ENCODE measurements at regions not wholly inside any gene's neighbourhood (a gene's known extent, or its start where the extent isn't known, plus 50 kb on each side); places are given as distances from the start of the nearest gene placed in this dataset.

- intact Hi-C loops (cut with micrococcal nuclease): no loop called here
- no peaks in the 10 kb centered on the region for H3K36me3 Mint-ChIP-seq (ENCODE audit: low read depth)
- no peak overlapping the region for H3K4me3 Mint-ChIP-seq
- H3K4me1 Mint-ChIP-seq (ENCODE audit: low read depth): no peaks in the 10 kb centered on the region
- no peaks in the 10 kb centered on the region for H3K9me3 Mint-ChIP-seq
- no peak overlapping the region for H3K27ac Mint-ChIP-seq
- no peaks in the 10 kb centered on the region for H3K27me3 Mint-ChIP-seq
Observed at GRCh38 chr5:24381861-24382489, 262.8 kb downstream of the CDH10 start.

- intact Hi-C loops (cut with micrococcal nuclease): no loop called here
- Mint-ChIP-seq H3K9me3 (peaks cover 24% of the 10 kb centered on the region), H3K36me3 (ENCODE audit: low read depth) (no peaks in the 10 kb centered on the region), H3K27me3 (no peaks in the 10 kb centered on the region), H3K27ac (no peak overlapping the region), H3K4me1 (ENCODE audit: low read depth) (no peaks in the 10 kb centered on the region), H3K4me3 (no peak overlapping the region)
Observed at GRCh38 chr5:24385070-24385469, 259.7 kb downstream of the CDH10 start.

- Mint-ChIP-seq H3K27me3 (no peaks in the 10 kb centered on the region), H3K9me3 (peaks cover 24% of the 10 kb centered on the region)
- intact Hi-C loops (cut with micrococcal nuclease): no loop called here
Observed at GRCh38 chr5:24385617-24386016, 259.2 kb downstream of the CDH10 start.

GRCh38 chr5:24388448-24388847 is 256.3 kb downstream of the CDH10 start:
- H3K4me3 Mint-ChIP-seq: no peak overlapping the region

More at GRCh38 chr5:24385617-24386016, 259.2 kb downstream of the CDH10 start:
- H3K36me3 Mint-ChIP-seq (ENCODE audit: low read depth): no peaks in the 10 kb centered on the region
- no peak overlapping the region for H3K27ac Mint-ChIP-seq
- H3K4me1 Mint-ChIP-seq (ENCODE audit: low read depth): no peaks in the 10 kb centered on the region
- H3K4me3 Mint-ChIP-seq: no peak overlapping the region

GRCh38 chr5:24389968-24390367 is 254.8 kb downstream of the CDH10 start:
- intact Hi-C loops (cut with micrococcal nuclease): no loop called here
- H3K27me3 Mint-ChIP-seq: no peaks in the 10 kb centered on the region
- H3K4me3 Mint-ChIP-seq: no peak overlapping the region
- no peaks in the 10 kb centered on the region for H3K36me3 Mint-ChIP-seq (ENCODE audit: low read depth)
- no peak overlapping the region for H3K27ac Mint-ChIP-seq
- peaks cover 31% of the 10 kb centered on the region for H3K9me3 Mint-ChIP-seq
- no peaks in the 10 kb centered on the region for H3K4me1 Mint-ChIP-seq (ENCODE audit: low read depth)

More at GRCh38 chr5:24388448-24388847, 256.3 kb downstream of the CDH10 start:
- no peaks in the 10 kb centered on the region for H3K36me3 Mint-ChIP-seq (ENCODE audit: low read depth)
- no peaks in the 10 kb centered on the region for H3K4me1 Mint-ChIP-seq (ENCODE audit: low read depth)
- intact Hi-C loops (cut with micrococcal nuclease): no loop called here
- no peak overlapping the region for H3K27ac Mint-ChIP-seq
- H3K9me3 Mint-ChIP-seq: peaks cover 31% of the 10 kb centered on the region
- H3K27me3 Mint-ChIP-seq: no peaks in the 10 kb centered on the region

- no peaks in the 10 kb centered on the region for H3K27me3 Mint-ChIP-seq
- no peaks in the 10 kb centered on the region for H3K4me1 Mint-ChIP-seq (ENCODE audit: low read depth)
- H3K9me3 Mint-ChIP-seq: peaks cover 37% of the 10 kb centered on the region
- no peaks in the 10 kb centered on the region for H3K36me3 Mint-ChIP-seq (ENCODE audit: low read depth)
- intact Hi-C loops (cut with micrococcal nuclease): no loop called here
- H3K27ac Mint-ChIP-seq: no peak overlapping the region
- no peak overlapping the region for H3K4me3 Mint-ChIP-seq
Observed at GRCh38 chr5:24391816-24392215, 253.0 kb downstream of the CDH10 start.

GRCh38 chr5:24397601-24398000 is 247.2 kb downstream of the CDH10 start:
- H3K27ac Mint-ChIP-seq: no peak overlapping the region
- no peak overlapping the region for H3K4me3 Mint-ChIP-seq
- no peaks in the 10 kb centered on the region for H3K27me3 Mint-ChIP-seq
- intact Hi-C loops (cut with micrococcal nuclease): no loop called here
- no peaks in the 10 kb centered on the region for H3K36me3 Mint-ChIP-seq (ENCODE audit: low read depth)
- no peaks in the 10 kb centered on the region for H3K4me1 Mint-ChIP-seq (ENCODE audit: low read depth)
- H3K9me3 Mint-ChIP-seq: peaks cover 52% of the 10 kb centered on the region

GRCh38 chr5:24401773-24402172 is 243.0 kb downstream of the CDH10 start:
- no peaks in the 10 kb centered on the region for H3K36me3 Mint-ChIP-seq (ENCODE audit: low read depth)
- H3K4me1 Mint-ChIP-seq (ENCODE audit: low read depth): no peaks in the 10 kb centered on the region
- no peak overlapping the region for H3K27ac Mint-ChIP-seq
- intact Hi-C loops (cut with micrococcal nuclease): no loop called here
- peaks cover 47% of the 10 kb centered on the region for H3K9me3 Mint-ChIP-seq
- H3K27me3 Mint-ChIP-seq: no peaks in the 10 kb centered on the region
- no peak overlapping the region for H3K4me3 Mint-ChIP-seq

- Mint-ChIP-seq H3K27ac (no peak overlapping the region), H3K4me3 (no peak overlapping the region), H3K4me1 (ENCODE audit: low read depth) (no peaks in the 10 kb centered on the region), H3K27me3 (no peaks in the 10 kb centered on the region), H3K9me3 (peaks cover 2% of the 10 kb centered on the region), H3K36me3 (ENCODE audit: low read depth) (no peaks in the 10 kb centered on the region)
- intact Hi-C loops (cut with micrococcal nuclease): no loop called here
Observed at GRCh38 chr5:24407466-24407865, 237.3 kb downstream of the CDH10 start.

- H3K9me3 Mint-ChIP-seq: peaks cover 8% of the 10 kb centered on the region
- intact Hi-C loops (cut with micrococcal nuclease): no loop called here
Observed at GRCh38 chr5:24428345-24428744, 216.4 kb downstream of the CDH10 start.

GRCh38 chr5:24433555-24433954 is 211.2 kb downstream of the CDH10 start:
- Mint-ChIP-seq H3K36me3 (ENCODE audit: low read depth) (no peaks in the 10 kb centered on the region), H3K4me3 (no peak overlapping the region), H3K9me3 (peaks cover 9% of the 10 kb centered on the region), H3K27me3 (no peaks in the 10 kb centered on the region), H3K27ac (no peak overlapping the region), H3K4me1 (ENCODE audit: low read depth) (no peaks in the 10 kb centered on the region)
- intact Hi-C loops (cut with micrococcal nuclease): no loop called here

More at GRCh38 chr5:24428345-24428744, 216.4 kb downstream of the CDH10 start:
- H3K27me3 Mint-ChIP-seq: no peaks in the 10 kb centered on the region
- H3K4me3 Mint-ChIP-seq: no peak overlapping the region
- H3K36me3 Mint-ChIP-seq (ENCODE audit: low read depth): no peaks in the 10 kb centered on the region
- no peak overlapping the region for H3K27ac Mint-ChIP-seq
- H3K4me1 Mint-ChIP-seq (ENCODE audit: low read depth): no peaks in the 10 kb centered on the region
